ENCODE measurements at regions not wholly inside any gene's neighbourhood (a gene's known extent, or its start where the extent isn't known, plus 50 kb on each side); places are given as distances from the start of the nearest gene placed in this dataset.

- Histone ChIP-seq H3K4me2 (ENCODE audit: low read length) (no peak overlapping the region), H3K9me3 (ENCODE audit: insufficient read depth, low read length) (no peaks in the 10 kb centered on the region), H3K27ac (ENCODE audit: low read length) (no peak overlapping the region; the same call in 1 of the 2 replicates), H4K20me1 (ENCODE audit: insufficient read depth, low read length) (no peaks in the 10 kb centered on the region), H3K4me3 (ENCODE audit: low read length) (no peak overlapping the region), H3K79me2 (ENCODE audit: low read length) (no peaks in the 10 kb centered on the region), H3K27me3 (ENCODE audit: low read depth, low read length) (no peaks in the 10 kb centered on the region), H2AFZ (ENCODE audit: low read depth, low read length) (no peak overlapping the region), H3K4me1 (ENCODE audit: low read length) (peaks cover 12% of the 10 kb centered on the region), H3K36me3 (replicated peaks; ENCODE audit: low read depth, low read length) (no peaks in the 10 kb centered on the region), H3K9ac (ENCODE audit: low read length) (no peak overlapping the region)
- TF ChIP-seq EZH2phosphoT487 (IDR thresholded peaks at IDR 0.05; ENCODE audit: low read depth) (no peak), CTCF (IDR thresholded peaks at IDR 0.05; ENCODE audit: low read depth, low read length) (no peak)
Measured at GRCh38 chr12:83320350-83320749, 633.6 kb downstream of the TMTC2 start.

GRCh38 chr12:83318386-83319098 is 631.8 kb downstream of the TMTC2 start:
- H3K27ac ChIP-seq (ENCODE audit: low read length), result no peak overlapping the region
- H3K79me2 ChIP-seq (ENCODE audit: low read length), result no peaks in the 10 kb centered on the region
- H4K20me1 ChIP-seq (ENCODE audit: insufficient read depth, low read length), result no peaks in the 10 kb centered on the region
- no peak overlapping the region for H2AFZ ChIP-seq (ENCODE audit: low read depth, low read length)
- no peaks in the 10 kb centered on the region for H3K9me3 ChIP-seq (ENCODE audit: insufficient read depth, low read length)
- TF ChIP-seq EZH2phosphoT487 (IDR thresholded peaks at IDR 0.05; ENCODE audit: low read depth) (no peak), CTCF (IDR thresholded peaks at IDR 0.05; ENCODE audit: low read depth, low read length) (no peak)
- no peak overlapping the region for H3K4me2 ChIP-seq (ENCODE audit: low read length)
- H3K9ac ChIP-seq (ENCODE audit: low read length), result no peak overlapping the region
- no peaks in the 10 kb centered on the region for H3K36me3 ChIP-seq (replicated peaks; ENCODE audit: low read depth, low read length)
- no peak overlapping the region for H3K4me3 ChIP-seq (ENCODE audit: low read length)
- H3K27me3 ChIP-seq (ENCODE audit: low read depth, low read length), result no peaks in the 10 kb centered on the region
- peaks cover 12% of the 10 kb centered on the region for H3K4me1 ChIP-seq (ENCODE audit: low read length)

- H3K4me2 ChIP-seq (ENCODE audit: low read length), result no peak overlapping the region
- H3K27ac ChIP-seq (ENCODE audit: low read length), result no peak overlapping the region
- H4K20me1 ChIP-seq (ENCODE audit: insufficient read depth, low read length), result no peaks in the 10 kb centered on the region
- H3K4me3 ChIP-seq (ENCODE audit: low read length), result no peak overlapping the region
- H3K36me3 ChIP-seq (replicated peaks; ENCODE audit: low read depth, low read length), result no peaks in the 10 kb centered on the region
- no peak for TF ChIP-seq CTCF (IDR thresholded peaks at IDR 0.05; ENCODE audit: low read depth, low read length)
- no peak for TF ChIP-seq EZH2phosphoT487 (IDR thresholded peaks at IDR 0.05; ENCODE audit: low read depth)
- no peaks in the 10 kb centered on the region for H3K9me3 ChIP-seq (ENCODE audit: insufficient read depth, low read length)
- H3K4me1 ChIP-seq (ENCODE audit: low read length), result peaks cover 12% of the 10 kb centered on the region
- H3K27me3 ChIP-seq (ENCODE audit: low read depth, low read length), result no peaks in the 10 kb centered on the region
- H3K9ac ChIP-seq (ENCODE audit: low read length), result no peak overlapping the region
- no peak overlapping the region for H2AFZ ChIP-seq (ENCODE audit: low read depth, low read length)
- no peaks in the 10 kb centered on the region for H3K79me2 ChIP-seq (ENCODE audit: low read length)
Measured at GRCh38 chr12:83317595-83317994, 630.9 kb downstream of the TMTC2 start.

- no peak overlapping the region for H3K4me3 ChIP-seq (ENCODE audit: low read length)
- H3K27me3 ChIP-seq (ENCODE audit: low read depth, low read length), result no peaks in the 10 kb centered on the region
- no peak overlapping the region for H3K27ac ChIP-seq (ENCODE audit: low read length)
- no peaks in the 10 kb centered on the region for H3K36me3 ChIP-seq (replicated peaks; ENCODE audit: low read depth, low read length)
- H3K4me1 ChIP-seq (ENCODE audit: low read length), result peaks cover 3% of the 10 kb centered on the region; the same call in 1 of the 2 replicates
- no peak for TF ChIP-seq CTCF (IDR thresholded peaks at IDR 0.05; ENCODE audit: low read depth, low read length)
- TF ChIP-seq EZH2phosphoT487 (IDR thresholded peaks at IDR 0.05; ENCODE audit: low read depth), result no peak
- H3K9me3 ChIP-seq (ENCODE audit: insufficient read depth, low read length), result no peaks in the 10 kb centered on the region
- no peaks in the 10 kb centered on the region for H3K79me2 ChIP-seq (ENCODE audit: low read length)
- no peaks in the 10 kb centered on the region for H4K20me1 ChIP-seq (ENCODE audit: insufficient read depth, low read length)
- H3K9ac ChIP-seq (ENCODE audit: low read length), result no peak overlapping the region
- no peak overlapping the region for H3K4me2 ChIP-seq (ENCODE audit: low read length)
- H2AFZ ChIP-seq (ENCODE audit: low read depth, low read length), result no peak overlapping the region
Measured at GRCh38 chr12:83313827-83314226, 627.1 kb downstream of the TMTC2 start.
